NCI-H2107 treated with DMSO at 0.1 percent for 48 hours (cell line): ENCODE measurements at regions not wholly inside any gene's neighbourhood (a gene's known extent, or its start where the extent isn't known, plus 50 kb on each side); places are given as distances from the start of the nearest gene placed in this dataset.
"Not testable (repeated sequence)": the region's sequence is repeated elsewhere in the genome, so short reads cannot be mapped to it uniquely, and the experiment has no call there.

ENCODE experiments used
- DNase-seq: peaks from one replicate; lab custom pipeline; 2025; ENCODE audit not compliant: unreplicated experiment; lab: John Stamatoyannopoulos, UW

DNA sequence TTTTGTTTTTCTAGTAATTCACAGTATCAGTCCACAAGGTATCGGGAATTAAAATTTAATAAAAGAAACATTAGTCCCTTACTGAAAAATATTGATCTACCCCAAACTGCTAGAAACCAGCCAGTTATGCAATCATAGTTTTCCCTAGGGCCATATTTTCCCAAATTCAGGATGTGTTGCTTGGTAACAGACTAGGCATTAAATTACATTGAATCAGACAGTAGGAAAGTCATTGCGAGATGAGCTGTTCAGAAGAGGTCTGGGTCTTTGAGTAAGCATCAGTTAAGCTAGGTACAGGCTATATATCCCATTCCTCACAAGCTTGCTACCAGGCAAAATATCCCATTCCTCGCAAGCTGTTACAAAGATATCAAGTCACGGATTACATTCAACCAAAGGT, 123.0 kb upstream of the CCDC150 start:
- DNase-seq: no peak

DNA sequence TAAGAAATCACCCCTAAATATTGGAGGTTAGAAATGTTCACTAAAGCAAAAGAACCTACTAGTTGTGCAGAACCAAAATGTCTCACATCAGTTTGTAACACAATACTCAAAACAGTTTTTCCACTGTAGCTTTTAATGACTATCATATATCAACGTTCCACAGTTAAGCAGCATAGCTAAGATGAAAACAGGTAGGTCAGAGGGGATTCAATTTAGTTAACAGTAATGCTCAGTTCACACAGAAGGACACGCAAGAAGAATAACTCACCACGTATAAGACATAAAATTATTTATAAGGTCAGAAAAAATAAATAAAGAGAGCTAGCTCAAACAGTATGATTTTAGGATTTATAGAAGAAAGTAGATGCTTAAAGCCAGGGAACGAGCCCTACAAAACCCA, 118.9 kb upstream of the CCDC150 start:
- no peak for DNase-seq

DNA sequence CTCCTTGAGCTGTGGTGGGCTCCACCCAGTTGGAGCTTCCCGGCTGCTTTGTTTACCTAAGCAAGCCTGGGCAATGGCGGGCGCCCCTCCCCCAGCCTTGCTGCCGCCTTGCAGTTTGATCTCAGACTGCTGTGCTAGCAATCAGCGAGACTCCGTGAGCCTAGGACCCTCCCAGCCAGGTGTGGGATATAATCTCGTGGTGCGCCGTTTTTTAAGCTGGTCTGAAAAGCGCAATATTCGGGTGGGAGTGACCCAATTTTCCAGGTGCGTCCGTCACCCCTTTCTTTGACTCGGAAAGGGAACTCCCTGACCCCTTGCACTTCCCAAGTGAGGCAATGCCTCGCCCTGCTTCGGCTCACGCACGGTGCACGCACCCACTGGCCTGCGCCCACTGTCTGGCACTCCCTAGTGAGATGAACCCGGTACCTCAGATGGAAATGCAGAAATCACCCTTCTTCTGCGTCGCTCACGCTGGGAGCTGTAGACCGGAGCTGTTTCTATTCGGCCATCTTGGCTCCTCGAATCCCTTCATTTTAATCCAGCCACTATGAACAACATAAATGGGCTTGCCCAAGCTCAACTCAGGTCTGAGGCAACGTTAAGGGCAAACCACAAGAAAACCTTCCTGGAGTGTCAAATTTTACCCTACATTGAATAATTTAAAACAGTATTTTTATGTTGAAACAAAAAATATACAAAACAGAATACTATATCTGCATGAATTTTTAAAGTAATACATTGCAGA, 112.4 kb upstream of the CCDC150 start:
- DNase-seq: not testable (repeated sequence)

DNA sequence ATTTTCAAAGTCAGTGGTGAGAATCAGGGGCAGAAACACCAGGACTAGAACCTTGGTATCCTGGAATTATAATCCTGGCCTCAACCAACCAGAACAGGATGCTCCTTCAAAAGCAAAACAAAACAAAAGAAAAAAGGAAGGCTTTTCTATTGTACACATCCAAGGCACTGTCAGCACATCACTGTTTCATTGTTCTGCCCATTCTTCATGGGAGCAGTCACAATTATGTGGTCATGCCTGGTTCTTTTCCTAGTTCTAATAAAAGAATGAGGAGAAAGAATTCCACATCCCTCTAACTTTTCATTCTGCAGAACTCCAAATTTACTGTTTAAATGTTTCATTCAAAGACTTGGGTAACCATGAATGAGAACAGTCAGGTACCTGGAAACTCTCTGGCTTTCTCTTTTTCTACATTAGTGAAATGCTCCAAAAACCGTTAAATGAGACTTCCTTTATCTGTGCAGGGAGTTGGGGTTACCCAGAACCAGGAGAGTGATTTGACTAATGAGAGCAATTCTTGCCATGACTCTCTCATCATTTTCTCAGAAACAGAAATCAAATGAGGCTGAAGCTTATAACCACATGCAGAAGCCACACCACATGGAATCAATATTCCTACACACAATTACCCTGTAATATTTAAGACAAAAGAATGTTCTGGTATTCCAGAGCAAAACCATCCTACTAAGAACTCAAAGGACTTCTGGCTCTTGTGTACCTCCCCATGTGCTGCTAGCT, 110.9 kb upstream of the CCDC150 start:
- DNase-seq: no peak

DNA sequence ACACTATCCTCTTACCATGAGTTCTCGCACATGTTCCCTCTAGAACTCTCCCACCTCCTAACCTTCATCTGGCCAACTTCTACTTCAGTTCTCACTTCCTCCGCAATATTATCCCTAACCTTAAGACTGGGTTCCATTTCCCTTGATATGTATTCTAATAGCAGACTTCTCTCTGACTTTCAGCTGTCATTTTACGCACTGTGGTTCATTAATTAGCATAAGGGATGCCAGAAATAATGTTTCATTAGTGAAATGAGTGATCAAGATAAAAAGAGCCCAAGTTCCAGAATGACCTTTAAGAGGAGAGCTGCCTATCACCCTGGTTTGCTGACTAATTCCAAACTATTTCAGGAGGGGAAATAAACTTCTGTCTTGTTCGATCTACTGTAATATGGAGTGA, 108.6 kb upstream of the CCDC150 start:
- no peak for DNase-seq

DNA sequence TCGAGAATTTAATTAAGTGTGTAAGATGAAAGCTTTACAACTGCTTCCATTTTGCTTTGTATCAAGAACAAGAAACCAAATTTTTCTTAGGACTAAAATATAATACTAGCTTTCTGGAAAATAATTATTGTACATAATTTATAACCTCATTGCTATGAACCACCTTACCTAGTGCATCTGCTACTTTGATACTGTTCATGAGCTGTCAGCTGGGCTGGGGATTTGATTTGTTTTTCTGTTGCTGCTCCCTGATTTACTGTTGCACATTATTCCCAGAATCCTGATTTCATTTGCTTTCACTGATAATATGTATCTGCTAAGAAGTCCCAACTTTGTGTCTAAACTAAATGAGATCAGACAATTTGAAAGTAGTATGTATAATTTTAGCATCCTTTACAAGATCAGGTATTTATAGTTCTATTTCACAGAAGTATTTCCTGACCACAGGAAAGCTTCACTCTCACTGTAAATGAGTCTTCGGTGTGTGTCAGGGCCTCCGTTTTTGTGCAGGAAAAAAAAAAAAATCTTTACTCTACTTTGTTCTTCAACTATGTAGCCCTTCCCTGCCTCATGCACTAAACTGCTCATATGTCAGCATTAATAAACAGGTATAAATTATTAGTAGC, 105.6 kb upstream of the CCDC150 start:
- no peak for DNase-seq

DNA sequence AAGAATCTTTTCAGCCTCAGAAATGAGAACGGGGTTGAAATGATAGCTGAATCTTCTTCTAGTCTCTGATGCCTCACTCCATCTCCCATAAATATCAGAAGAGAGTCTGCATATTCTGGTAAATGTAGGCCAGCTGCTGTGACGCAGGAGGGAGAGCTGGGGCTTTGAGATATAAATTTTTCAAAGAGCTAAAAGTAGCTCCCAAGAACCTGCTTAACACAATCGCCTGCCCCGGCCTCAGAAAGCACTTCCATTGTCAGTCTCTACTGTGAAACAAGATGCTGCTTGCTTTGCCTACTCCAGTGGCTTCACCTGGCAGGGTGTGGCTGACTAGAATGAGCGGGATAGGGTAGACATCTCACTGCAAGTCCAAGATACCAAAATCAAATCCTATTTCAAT, 105.0 kb upstream of the CCDC150 start:
- DNase-seq: no peak

DNA sequence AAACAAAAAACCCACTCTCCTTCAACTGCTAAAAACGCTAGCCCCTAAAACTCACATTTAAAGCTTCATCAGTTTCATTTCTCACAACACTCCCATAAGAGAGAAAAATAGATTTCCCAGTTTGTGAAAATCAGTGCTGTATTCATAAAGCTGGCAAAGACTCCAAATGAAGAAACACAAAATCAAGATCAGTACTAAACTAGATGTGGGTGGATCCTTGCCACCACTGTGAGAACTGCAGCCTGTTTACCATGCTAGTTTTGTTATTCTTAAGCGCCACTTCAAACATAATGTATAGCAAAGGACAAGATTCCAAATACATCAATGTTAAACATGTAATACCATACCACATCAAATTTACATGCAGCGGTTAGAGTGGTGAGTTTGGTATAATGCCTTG, 104.5 kb upstream of the CCDC150 start:
- DNase-seq: no peak

DNA sequence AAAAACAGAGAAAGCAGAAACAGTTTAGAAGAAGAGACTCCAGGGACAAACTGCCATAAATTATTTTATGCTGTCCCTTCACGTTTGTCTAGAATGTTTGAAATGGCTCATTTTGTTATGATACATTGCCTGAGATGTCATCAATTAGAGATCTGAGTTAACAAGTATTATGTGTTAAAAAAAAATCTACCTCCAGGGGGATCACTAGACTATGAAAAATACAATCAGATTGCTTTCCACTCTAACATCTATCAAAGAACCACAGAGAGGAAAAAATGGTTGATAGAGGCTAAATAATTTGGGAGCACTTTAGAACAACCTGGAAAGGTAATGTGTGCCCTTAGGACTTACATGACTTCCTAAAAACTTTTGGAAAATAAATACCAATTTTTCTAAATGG, 103.8 kb upstream of the CCDC150 start:
- DNase-seq: no peak

DNA sequence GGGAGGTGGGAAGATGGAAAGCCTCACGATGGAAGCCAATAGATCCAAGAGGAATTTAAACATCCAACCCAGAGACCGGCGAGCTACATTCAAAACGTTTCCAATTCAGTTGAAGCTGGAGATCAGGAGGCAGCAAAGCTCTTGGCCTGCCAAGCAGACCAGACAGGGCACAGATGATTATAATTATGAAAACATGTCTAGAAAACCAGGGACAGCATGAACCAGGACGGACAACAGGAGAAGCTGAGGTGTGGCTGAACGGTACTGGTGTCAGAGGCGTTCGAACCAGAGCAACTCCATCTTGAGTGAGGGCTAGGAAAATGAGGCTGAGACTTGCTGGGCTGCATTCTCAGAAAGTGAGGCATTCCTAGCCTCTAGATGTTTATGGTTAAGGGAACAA, 102.2 kb upstream of the CCDC150 start:
- DNase-seq: no peak

DNA sequence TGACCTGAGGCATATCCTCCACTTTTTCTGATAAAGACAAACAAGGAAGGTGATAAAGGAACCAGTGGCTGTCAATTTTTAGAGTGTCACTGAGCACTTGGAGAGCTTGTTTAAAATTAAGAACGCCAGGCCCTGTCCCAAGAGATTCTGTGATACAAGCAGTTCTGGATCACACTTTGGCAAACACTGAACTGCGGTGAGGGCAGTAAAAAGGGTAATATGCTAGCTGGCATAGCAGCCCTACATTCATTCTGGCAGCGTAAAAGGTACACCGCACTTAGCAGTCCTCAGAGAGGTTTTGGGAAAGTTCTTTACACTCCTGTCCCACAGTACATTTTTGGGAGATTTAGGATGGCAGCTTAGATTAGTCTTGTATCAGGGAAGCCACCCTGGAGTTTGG, 101.3 kb upstream of the CCDC150 start:
- DNase-seq: no peak

DNA sequence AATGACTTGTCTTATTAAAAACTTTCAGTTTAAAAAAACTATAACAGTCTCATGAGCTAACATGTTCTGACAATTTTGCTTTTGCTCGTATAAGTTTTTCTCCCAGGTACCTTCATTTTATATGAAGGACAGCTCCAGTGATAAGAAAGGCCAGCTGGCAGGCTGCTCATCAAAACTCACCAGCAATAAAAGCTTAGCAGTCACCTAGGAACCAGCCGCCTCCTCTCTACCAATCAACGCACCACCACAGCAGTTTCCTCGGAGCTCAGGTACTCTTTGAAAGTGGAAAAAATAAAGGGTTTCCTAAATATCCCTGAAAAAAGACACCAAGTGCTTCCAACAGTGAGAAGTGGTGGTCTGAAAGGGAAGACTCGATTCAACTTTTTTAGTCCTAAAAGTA, 100.9 kb upstream of the CCDC150 start:
- no peak for DNase-seq

DNA sequence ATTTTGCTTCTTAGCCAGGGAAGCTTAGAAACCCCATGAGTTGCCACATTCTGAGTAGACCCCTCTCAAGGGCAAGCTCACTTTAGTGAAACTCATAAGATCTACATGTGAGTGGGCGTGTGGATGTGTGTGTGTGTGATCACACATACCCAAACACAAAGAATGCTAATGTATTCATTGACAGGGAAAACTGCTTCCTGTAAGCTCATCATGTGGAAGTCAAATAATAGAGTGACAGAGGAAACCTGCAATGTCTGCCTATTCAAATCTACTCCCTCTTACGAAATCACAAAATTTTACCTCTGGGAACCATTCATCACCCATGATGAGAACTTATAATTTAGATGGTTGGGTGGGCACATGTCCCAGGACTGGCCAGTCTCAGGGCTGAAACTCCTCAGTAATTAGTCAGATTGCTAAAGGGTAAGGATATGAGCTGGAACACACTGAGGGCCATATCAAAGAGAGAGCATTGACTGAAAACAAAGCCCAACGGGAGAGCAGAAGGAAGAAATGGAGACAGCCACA, 94.5 kb upstream of the CCDC150 start:
- no peak for DNase-seq

DNA sequence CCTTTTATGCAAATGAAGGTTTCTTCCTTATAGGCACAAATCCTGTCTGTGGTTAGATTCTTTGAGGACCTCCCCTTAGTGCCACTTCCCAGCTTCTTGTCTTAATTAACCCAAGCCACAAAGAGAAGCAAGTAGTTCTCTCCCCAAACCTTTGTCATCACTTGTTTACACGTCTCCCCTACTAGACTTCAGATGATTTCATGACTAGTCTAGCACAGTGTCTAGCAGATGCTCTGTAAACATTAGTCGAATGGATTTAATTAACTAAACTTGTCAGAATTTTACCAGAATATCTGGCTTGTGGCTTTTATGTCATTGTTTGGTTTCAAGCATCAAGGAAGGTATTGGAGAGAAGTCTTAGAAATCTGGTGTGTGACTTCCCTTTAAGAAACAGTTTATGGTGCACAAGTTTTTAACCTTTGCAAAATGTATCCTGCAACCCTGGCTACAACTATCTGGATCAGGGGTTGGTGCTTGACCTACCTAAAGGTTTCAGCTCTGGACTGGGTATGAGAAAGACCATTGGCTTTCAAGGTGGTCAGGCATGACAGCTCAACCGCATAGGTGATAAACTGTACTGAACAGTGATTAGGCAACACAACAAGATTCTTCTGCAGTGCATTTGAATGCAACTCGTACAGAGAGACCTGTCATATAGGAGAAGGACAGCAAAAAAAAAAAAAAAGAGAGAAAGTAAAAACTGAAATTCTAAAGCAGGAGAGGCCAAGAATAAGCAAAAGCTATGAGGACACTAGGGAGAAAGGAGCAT, 93.2 kb upstream of the CCDC150 start:
- no peak for DNase-seq

DNA sequence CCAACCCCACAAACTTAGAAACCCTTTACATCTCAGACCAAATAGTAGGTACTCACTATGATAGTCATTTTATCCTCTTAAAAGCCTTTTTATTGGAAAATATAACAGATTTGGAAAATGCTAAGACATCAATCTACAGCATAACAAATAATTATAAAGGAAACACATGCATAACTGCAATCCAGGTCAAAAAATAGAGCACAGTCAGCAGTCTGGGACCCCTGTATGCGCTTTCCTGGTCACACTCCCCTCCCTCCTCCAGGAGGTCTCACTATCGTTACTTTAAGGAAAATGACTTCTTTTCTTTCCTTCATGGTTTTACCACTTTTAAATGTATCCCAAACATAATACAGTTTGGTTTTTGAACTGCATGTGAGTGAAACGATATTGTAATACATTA, 90.5 kb upstream of the CCDC150 start:
- DNase-seq: no peak

DNA sequence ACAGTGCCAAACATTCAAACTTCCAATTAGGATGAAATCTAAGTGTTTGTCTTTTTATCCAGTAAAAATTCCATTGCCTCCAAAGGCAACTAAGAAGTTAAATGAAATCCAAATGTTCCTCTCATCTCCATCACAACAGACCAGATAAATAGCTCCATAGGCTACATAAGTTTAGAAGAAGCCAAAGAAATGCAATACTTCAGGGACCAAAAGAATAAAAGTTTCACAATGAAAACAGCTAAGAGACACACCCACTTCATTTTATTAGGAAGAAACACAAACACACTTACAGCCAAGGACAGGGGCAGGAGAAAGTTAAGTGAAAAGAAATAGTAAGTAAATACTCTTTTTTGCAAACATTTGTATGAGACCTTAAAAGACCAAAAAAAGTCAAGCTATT, 88.5 kb upstream of the CCDC150 start:
- DNase-seq: no peak

DNA sequence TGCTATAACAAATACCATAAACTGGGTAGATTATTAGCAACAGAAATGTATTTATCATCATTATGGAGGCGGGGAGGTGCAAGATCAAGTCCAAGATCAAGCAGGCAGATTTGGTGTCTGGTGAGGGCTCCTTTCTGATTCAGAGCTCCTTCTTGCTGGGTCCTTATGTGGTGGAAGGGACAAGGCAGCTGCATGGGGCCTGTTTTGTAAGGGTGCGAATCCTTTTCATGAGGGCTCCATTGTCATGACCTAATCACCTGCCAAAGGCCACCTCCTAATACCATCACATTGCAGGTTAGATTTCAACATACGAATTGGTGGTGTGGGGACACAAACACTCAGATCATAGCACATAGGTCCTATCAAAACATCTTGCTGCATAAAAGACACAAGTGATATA, 84.4 kb upstream of the CCDC150 start:
- DNase-seq: no peak

DNA sequence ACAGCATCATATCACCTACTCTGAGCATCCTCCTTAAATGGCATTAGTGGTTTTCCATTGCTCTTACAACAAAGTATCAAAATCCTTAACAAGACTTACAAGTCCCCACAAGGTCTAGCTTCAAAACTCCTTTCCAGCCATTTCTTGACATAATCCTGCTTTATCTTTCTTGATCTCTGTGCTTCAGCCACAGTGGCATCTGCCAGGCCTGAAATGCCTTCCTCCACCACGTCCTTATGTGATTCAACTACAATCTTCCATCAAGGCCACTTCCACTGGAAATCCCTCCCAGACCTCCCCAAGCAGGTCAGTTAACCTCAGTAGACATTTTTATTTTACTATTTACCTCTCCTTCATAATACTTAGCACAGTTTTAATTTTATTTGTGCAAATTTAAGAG, 83.8 kb upstream of the CCDC150 start:
- no peak for DNase-seq

DNA sequence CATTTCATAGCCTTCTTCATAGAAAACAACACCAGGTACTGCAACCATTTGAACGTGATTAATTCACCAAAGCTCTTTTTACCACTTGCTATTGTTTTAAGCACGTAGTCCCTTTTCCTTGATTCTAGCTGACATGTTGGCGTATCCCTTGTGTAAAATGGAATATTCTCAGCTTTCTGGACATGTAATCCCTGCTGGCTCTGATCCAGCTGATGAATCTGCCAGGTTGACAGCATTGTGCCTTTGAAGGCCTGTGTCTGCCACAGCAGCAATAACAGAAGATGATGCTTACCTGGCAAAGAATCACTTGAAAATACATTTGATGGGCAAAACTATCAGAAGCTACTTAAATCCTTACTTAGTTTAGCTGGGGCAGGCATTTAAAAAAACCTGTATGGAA, 81.0 kb upstream of the CCDC150 start:
- no peak for DNase-seq

DNA sequence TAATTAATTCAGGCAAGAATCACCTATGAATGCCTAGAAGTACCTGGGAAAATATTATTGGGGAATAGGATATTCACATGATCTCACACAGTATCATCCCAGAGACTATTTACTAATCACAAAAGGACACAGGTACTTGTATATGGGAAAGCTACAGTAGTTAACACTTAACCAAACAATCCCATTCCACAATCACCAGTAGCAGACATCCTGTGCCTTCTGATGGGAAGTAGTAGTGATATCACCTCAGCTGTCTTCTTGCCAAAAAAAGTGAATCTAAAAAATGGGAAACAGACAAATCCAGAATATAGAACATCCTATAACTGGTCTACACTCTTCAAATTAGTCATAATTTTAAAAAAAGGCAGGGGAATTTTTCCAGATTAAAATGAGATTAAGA, 75.6 kb upstream of the CCDC150 start:
- no peak for DNase-seq

DNA sequence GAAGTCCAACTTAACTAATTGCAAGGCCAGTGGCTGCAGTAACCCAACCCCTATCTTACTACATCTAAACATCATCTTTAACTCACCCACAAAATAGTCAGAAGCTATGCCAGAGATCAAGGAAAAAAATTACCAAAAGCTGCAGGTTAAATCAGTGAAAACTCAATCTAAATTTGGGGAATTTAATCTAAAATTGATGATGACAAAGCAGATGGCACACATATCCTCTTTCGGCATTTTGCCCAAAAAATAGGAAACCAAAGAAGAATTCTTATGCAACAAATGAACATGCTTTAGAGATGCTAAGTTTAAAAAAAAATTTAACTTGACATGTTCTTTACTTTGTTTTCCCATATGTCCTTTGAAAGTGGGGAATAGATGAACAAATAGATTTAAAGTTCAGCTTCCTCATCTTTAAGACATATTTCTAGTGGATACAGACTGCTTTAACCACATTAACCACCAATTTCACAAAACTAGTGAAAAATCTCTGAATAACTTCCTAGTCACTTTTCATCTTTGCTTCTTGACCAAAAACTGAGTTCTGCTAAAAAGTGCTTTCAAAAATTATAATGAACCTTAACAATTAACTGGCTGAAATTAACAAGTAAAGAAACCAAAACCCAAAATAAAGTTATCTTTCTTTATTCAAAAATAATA, 74.3 kb upstream of the CCDC150 start:
- no peak for DNase-seq
